Caco-2 (cell line): ENCODE measurements at regions not wholly inside any gene's neighbourhood (a gene's known extent, or its start where the extent isn't known, plus 50 kb on each side); places are given as distances from the start of the nearest gene placed in this dataset.

Source experiments
- BruUV-seq: library from RNA; stranded (reverse); fragments of 400-500 nt; replicated peaks from 2 replicates; lab custom pipeline; 2021; lab: Mats Ljungman, UMichigan
- CTCF ChIA-PET: fragments of 300-600 bp; sonication (Branson Sonifier 250); formaldehyde crosslinking; loops from one replicate; lab custom pipeline; 2022; ENCODE audit warnings: antibody characterized with exemption; lab: Charles Lee
- POLR2A ChIA-PET: fragments of 300-600 bp; sonication (Branson Sonifier 250); formaldehyde crosslinking; loops from one replicate; lab custom pipeline; 2022; ENCODE audit warnings: antibody characterized with exemption; lab: Charles Lee
- DNase-seq, 2 experiments: peaks; one replicate each; pipeline versions ENCODE4 v3.0.0 to v3.0.0-alpha.2; 2020 to 2022
- H3K27me3 ChIP-seq: replicated peaks from 2 replicates; pipeline ENCODE4 v1.6.0; 2011; ENCODE audit warnings: low read length; ENCODE audit not compliant: control insufficient read depth, insufficient read depth
- H3K36me3 ChIP-seq: 2 replicates; pipeline ENCODE4 v1.5.1; 2011; ENCODE audit warnings: low read length; ENCODE audit not compliant: control insufficient read depth, insufficient read depth
- H3K4me1 ChIP-seq: fragments of 250-450 bp; sonication (Bioruptor Pico); 2 replicates; pipeline ENCODE4 v1.5.1; 2020; ENCODE audit warnings: mild to moderate bottlenecking
- H3K4me3 ChIP-seq: 2 replicates; pipeline ENCODE4 v1.5.1; 2011; ENCODE audit warnings: low read depth, mild to moderate bottlenecking, control low read depth, low read length
- H3K9me3 ChIP-seq: fragments of 250-450 bp; sonication (Bioruptor Pico); 2 replicates; pipeline ENCODE4 v1.5.1; 2020; ENCODE audit warnings: mild to moderate bottlenecking, moderate library complexity
- H3K27ac Mint-ChIP-seq: one replicate; pipeline ENCODE4 v1.8.0; 2022; ENCODE audit warnings: mixed read lengths; ENCODE audit not compliant: unreplicated experiment
- H3K27me3 Mint-ChIP-seq: one replicate; pipeline ENCODE4 v1.8.0; 2022; ENCODE audit warnings: mixed read lengths; ENCODE audit not compliant: insufficient read depth, unreplicated experiment
- H3K36me3 Mint-ChIP-seq: one replicate; pipeline ENCODE4 v1.8.0; 2022; ENCODE audit warnings: mild to moderate bottlenecking, mixed read lengths; ENCODE audit not compliant: insufficient read depth, unreplicated experiment
- H3K4me1 Mint-ChIP-seq: one replicate; pipeline ENCODE4 v1.8.0; 2022; ENCODE audit warnings: low read depth, mixed read lengths; ENCODE audit not compliant: unreplicated experiment
- H3K4me3 Mint-ChIP-seq: one replicate; pipeline ENCODE4 v1.8.0; 2022; ENCODE audit warnings: mild to moderate bottlenecking, moderate library complexity, mixed read lengths; ENCODE audit not compliant: unreplicated experiment
- H3K9me3 Mint-ChIP-seq: one replicate; pipeline ENCODE4 v1.8.0; 2022; ENCODE audit warnings: mixed read lengths; ENCODE audit not compliant: unreplicated experiment
- CTCF ChIP-seq, 2 experiments: fragments of 200-600 bp in 1 of 2; IDR thresholded peaks; 1 replicate in 1 of 2; 2 replicates in 1 of 2; pipeline versions ENCODE4 v1.5.1 to v1.8.0; 2011 to 2022; ENCODE audit warnings: antibody characterized with exemption in 1 of 2, control low read depth in 1 of 2, inconsistent platforms in 1 of 2, low read depth in 1 of 2, low read length in 1 of 2, mild to moderate bottlenecking in 1 of 2, moderate library complexity in 1 of 2; ENCODE audit not compliant: insufficient read depth in 1 of 2, severe bottlenecking in 1 of 2, unreplicated experiment in 1 of 2
- intact Hi-C: fragments of 100-400 bp; cut with micrococcal nuclease; formaldehyde crosslinking; loops from one replicate; pipeline ENCODE4 v1.10.0; 2022; ENCODE audit not compliant: unreplicated experiment

- Mint-ChIP-seq H3K4me3 (no peak overlapping the region), H3K27me3 (no peaks in the 10 kb centered on the region), H3K27ac (no peak overlapping the region), H3K4me1 (no peaks in the 10 kb centered on the region), H3K36me3 (no peaks in the 10 kb centered on the region), H3K9me3 (no peaks in the 10 kb centered on the region)
- Histone ChIP-seq H3K4me3 (no peak overlapping the region), H3K27me3 (no peaks in the 10 kb centered on the region), H3K36me3 (no peaks in the 10 kb centered on the region), H3K9me3 (no peaks in the 10 kb centered on the region), H3K4me1 (no peaks in the 10 kb centered on the region)
- CTCF ChIA-PET, result no interaction called here
- POLR2A ChIA-PET, result no interaction called here
- intact Hi-C loops, result no loop called here
- DNase-seq, result no peak
- no peak for TF ChIP-seq CTCF (IDR thresholded peaks at IDR 0.05; ENCODE audit: insufficient read depth in 1 of 2, low read depth in 1 of 2, low read length in 1 of 2, severe bottlenecking in 1 of 2, unreplicated experiment in 1 of 2)
- no TSS peak for BruUV-seq
Measured at GRCh38 chr3:78077178-78077577, 1037.3 kb downstream of the ROBO2 start.

GRCh38 chr3:78077842-78078241 is 1037.9 kb downstream of the ROBO2 start:
- peaks cover 2% of the 10 kb centered on the region for H3K9me3 Mint-ChIP-seq
- no peaks in the 10 kb centered on the region for H3K4me1 ChIP-seq
- TF ChIP-seq CTCF (IDR thresholded peaks at IDR 0.05; ENCODE audit: insufficient read depth in 1 of 2, low read depth in 1 of 2, low read length in 1 of 2, severe bottlenecking in 1 of 2, unreplicated experiment in 1 of 2), result no peak
- no peaks in the 10 kb centered on the region for H3K27me3 Mint-ChIP-seq
- ChIA-PET POLR2A (no interaction called here), CTCF (no interaction called here)
- H3K36me3 Mint-ChIP-seq, result no peaks in the 10 kb centered on the region
- H3K4me1 Mint-ChIP-seq, result no peaks in the 10 kb centered on the region
- H3K4me3 ChIP-seq, result no peak overlapping the region
- no peak for DNase-seq
- no peaks in the 10 kb centered on the region for H3K36me3 ChIP-seq
- H3K27ac Mint-ChIP-seq, result no peak overlapping the region
- H3K4me3 Mint-ChIP-seq, result no peak overlapping the region
- no peaks in the 10 kb centered on the region for H3K9me3 ChIP-seq
- no peaks in the 10 kb centered on the region for H3K27me3 ChIP-seq
- intact Hi-C loops, result no loop called here
- no TSS peak for BruUV-seq

- TF ChIP-seq CTCF (IDR thresholded peaks at IDR 0.05; ENCODE audit: insufficient read depth in 1 of 2, low read depth in 1 of 2, low read length in 1 of 2, severe bottlenecking in 1 of 2, unreplicated experiment in 1 of 2), result no peak
- DNase-seq, result no peak
- Histone ChIP-seq H3K9me3 (no peaks in the 10 kb centered on the region), H3K27me3 (no peaks in the 10 kb centered on the region), H3K4me3 (no peak overlapping the region), H3K4me1 (no peaks in the 10 kb centered on the region), H3K36me3 (no peaks in the 10 kb centered on the region)
- Mint-ChIP-seq H3K27me3 (no peaks in the 10 kb centered on the region), H3K27ac (no peak overlapping the region), H3K4me3 (no peak overlapping the region), H3K36me3 (no peaks in the 10 kb centered on the region), H3K4me1 (no peaks in the 10 kb centered on the region), H3K9me3 (peaks cover 11% of the 10 kb centered on the region)
- CTCF ChIA-PET, result no interaction called here
- no TSS peak for BruUV-seq
- POLR2A ChIA-PET, result no interaction called here
- intact Hi-C loops, result no loop called here
Measured at GRCh38 chr3:78079514-78079913, 1039.6 kb downstream of the ROBO2 start.
